ENCODE measurements at regions not wholly inside any gene's neighbourhood (a gene's known extent, or its start where the extent isn't known, plus 50 kb on each side); places are given as distances from the start of the nearest gene placed in this dataset.

DNA sequence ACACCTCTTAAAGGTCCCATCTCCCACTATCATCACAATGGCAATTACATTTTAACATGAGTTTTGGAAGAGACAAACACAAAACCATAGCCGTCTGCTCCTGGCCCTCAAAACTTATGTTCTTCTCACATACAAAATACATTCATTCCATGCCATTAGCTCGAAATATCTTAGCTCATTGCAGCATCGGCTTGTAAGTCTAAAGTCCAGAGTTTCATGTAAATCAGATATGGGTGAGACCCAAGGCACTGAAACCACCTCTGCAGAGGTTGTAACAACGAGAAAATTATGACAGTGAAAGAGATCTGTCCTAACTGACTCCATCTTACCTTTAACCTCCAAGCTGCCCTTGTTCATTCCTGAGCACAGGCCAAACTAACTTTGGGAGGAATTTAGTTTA is 635.0 kb upstream of the SPRY2 start:
- TF ChIP-seq, protein P1, sequence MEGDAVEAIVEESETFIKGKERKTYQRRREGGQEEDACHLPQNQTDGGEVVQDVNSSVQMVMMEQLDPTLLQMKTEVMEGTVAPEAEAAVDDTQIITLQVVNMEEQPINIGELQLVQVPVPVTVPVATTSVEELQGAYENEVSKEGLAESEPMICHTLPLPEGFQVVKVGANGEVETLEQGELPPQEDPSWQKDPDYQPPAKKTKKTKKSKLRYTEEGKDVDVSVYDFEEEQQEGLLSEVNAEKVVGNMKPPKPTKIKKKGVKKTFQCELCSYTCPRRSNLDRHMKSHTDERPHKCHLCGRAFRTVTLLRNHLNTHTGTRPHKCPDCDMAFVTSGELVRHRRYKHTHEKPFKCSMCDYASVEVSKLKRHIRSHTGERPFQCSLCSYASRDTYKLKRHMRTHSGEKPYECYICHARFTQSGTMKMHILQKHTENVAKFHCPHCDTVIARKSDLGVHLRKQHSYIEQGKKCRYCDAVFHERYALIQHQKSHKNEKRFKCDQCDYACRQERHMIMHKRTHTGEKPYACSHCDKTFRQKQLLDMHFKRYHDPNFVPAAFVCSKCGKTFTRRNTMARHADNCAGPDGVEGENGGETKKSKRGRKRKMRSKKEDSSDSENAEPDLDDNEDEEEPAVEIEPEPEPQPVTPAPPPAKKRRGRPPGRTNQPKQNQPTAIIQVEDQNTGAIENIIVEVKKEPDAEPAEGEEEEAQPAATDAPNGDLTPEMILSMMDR (conservative IDR thresholded peaks at IDR 0.05; ENCODE audit: low read depth, low read length), result no peak
- Histone ChIP-seq H4K20me1 (ENCODE audit: insufficient read depth) (no peaks in the 10 kb centered on the region), H3K27ac (no peak overlapping the region), H3K4me2 (no peak overlapping the region), H3K9ac (no peak overlapping the region), H3K36me3 (ENCODE audit: insufficient read depth) (no peaks in the 10 kb centered on the region), H3K79me2 (ENCODE audit: insufficient read depth, low read depth) (no peaks in the 10 kb centered on the region), H3K4me1 (ENCODE audit: low read depth, poor library complexity, severe bottlenecking) (no peaks in the 10 kb centered on the region), H3K4me3 (IDR thresholded peaks at IDR 0.05; ENCODE audit: insufficient read depth, low read depth, low read length) (no peak overlapping the region), H2AFZ (ENCODE audit: low read depth) (no peak overlapping the region), H3K27me3 (ENCODE audit: insufficient read depth, low read depth) (no peaks in the 10 kb centered on the region)

GRCh38 chr13:80973721-80974120 is 632.8 kb upstream of the SPRY2 start:
- no peaks in the 10 kb centered on the region for H3K79me2 ChIP-seq (ENCODE audit: insufficient read depth, low read depth)
- no peaks in the 10 kb centered on the region for H4K20me1 ChIP-seq (ENCODE audit: insufficient read depth)
- H3K27me3 ChIP-seq (ENCODE audit: insufficient read depth, low read depth), result no peaks in the 10 kb centered on the region
- H3K4me3 ChIP-seq (IDR thresholded peaks at IDR 0.05; ENCODE audit: insufficient read depth, low read depth, low read length), result no peak overlapping the region
- no peak overlapping the region for H3K27ac ChIP-seq
- no peak overlapping the region for H2AFZ ChIP-seq (ENCODE audit: low read depth)
- TF ChIP-seq, protein P1 (conservative IDR thresholded peaks at IDR 0.05; ENCODE audit: low read depth, low read length), result no peak
- no peaks in the 10 kb centered on the region for H3K4me1 ChIP-seq (ENCODE audit: low read depth, poor library complexity, severe bottlenecking)
- no peak overlapping the region for H3K4me2 ChIP-seq
- no peaks in the 10 kb centered on the region for H3K36me3 ChIP-seq (ENCODE audit: insufficient read depth)
- no peak overlapping the region for H3K9ac ChIP-seq

GRCh38 chr13:80972857-80973478 is 632.0 kb upstream of the SPRY2 start:
- Histone ChIP-seq H4K20me1 (ENCODE audit: insufficient read depth) (no peaks in the 10 kb centered on the region), H3K4me1 (ENCODE audit: low read depth, poor library complexity, severe bottlenecking) (no peaks in the 10 kb centered on the region), H3K4me2 (no peak overlapping the region), H3K79me2 (ENCODE audit: insufficient read depth, low read depth) (no peaks in the 10 kb centered on the region), H2AFZ (ENCODE audit: low read depth) (no peak overlapping the region), H3K27ac (no peak overlapping the region), H3K4me3 (IDR thresholded peaks at IDR 0.05; ENCODE audit: insufficient read depth, low read depth, low read length) (no peak overlapping the region), H3K9ac (no peak overlapping the region), H3K36me3 (ENCODE audit: insufficient read depth) (no peaks in the 10 kb centered on the region), H3K27me3 (ENCODE audit: insufficient read depth, low read depth) (no peaks in the 10 kb centered on the region)
- TF ChIP-seq, protein P1 (conservative IDR thresholded peaks at IDR 0.05; ENCODE audit: low read depth, low read length), result no peak

DNA sequence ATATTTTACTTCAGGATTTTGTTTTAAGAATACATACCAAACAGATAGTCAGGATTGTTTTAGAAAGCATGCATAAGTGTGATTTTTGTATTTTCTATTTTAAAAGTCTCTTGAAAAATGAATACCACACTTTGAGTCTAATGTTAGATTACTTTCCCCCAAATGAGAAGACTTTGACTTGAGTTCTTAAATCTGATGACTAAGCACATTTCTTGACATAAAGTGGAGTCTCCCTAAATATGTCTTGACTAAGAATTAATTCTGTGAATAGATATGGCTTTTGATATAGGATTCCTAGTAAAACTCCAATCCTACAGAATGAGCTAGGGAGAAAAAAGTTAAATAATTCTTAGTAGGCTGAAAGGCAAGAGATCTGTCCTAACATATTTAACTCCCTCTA is 624.2 kb upstream of the SPRY2 start:
- Histone ChIP-seq H3K9ac (no peak overlapping the region), H3K4me2 (no peak overlapping the region), H3K36me3 (ENCODE audit: insufficient read depth) (no peaks in the 10 kb centered on the region), H3K79me2 (ENCODE audit: insufficient read depth, low read depth) (no peaks in the 10 kb centered on the region), H4K20me1 (ENCODE audit: insufficient read depth) (no peaks in the 10 kb centered on the region), H3K4me3 (IDR thresholded peaks at IDR 0.05; ENCODE audit: insufficient read depth, low read depth, low read length) (no peak overlapping the region), H3K27me3 (ENCODE audit: insufficient read depth, low read depth) (no peaks in the 10 kb centered on the region), H3K4me1 (ENCODE audit: low read depth, poor library complexity, severe bottlenecking) (no peaks in the 10 kb centered on the region), H2AFZ (ENCODE audit: low read depth) (no peak overlapping the region), H3K27ac (no peak overlapping the region)
- TF ChIP-seq, protein P1 (conservative IDR thresholded peaks at IDR 0.05; ENCODE audit: low read depth, low read length), result no peak

All from KMS-11 (cell line).